ENCODE measurements at regions not wholly inside any gene's neighbourhood (a gene's known extent, or its start where the extent isn't known, plus 50 kb on each side); places are given as distances from the start of the nearest gene placed in this dataset.

- no peak for DNase-seq (ENCODE audit: low spot score)
These were observed 459.5 kb upstream of the KLF4 start for GRCh38 chr9:107949061-107949460.

GRCh38 chr9:107948601-107949000 is 459.0 kb upstream of the KLF4 start:
- DNase-seq (ENCODE audit: low spot score), result no peak

GRCh38 chr9:107948086-107948485 is 458.5 kb upstream of the KLF4 start:
- no peak for DNase-seq (ENCODE audit: low spot score)

- DNase-seq (ENCODE audit: low spot score), result no peak
These were observed 457.0 kb upstream of the KLF4 start for GRCh38 chr9:107946364-107947141.

- DNase-seq (ENCODE audit: low spot score), result no peak
These were observed 456.4 kb upstream of the KLF4 start for GRCh38 chr9:107945961-107946360.

GRCh38 chr9:107945493-107945892 is 455.9 kb upstream of the KLF4 start:
- no peak for DNase-seq (ENCODE audit: low spot score)

- DNase-seq (ENCODE audit: low spot score), result no peak
These were observed 454.8 kb upstream of the KLF4 start for GRCh38 chr9:107944387-107944786.

GRCh38 chr9:107943901-107944300 is 454.3 kb upstream of the KLF4 start:
- no peak for DNase-seq (ENCODE audit: low spot score)

- DNase-seq (ENCODE audit: low spot score), result no peak
These were observed 453.3 kb upstream of the KLF4 start for GRCh38 chr9:107942856-107943255.

GRCh38 chr9:107942291-107942690 is 452.7 kb upstream of the KLF4 start:
- DNase-seq (ENCODE audit: low spot score), result no peak

- DNase-seq (ENCODE audit: low spot score), result no peak
These were observed 451.3 kb upstream of the KLF4 start for GRCh38 chr9:107940616-107941595.

- DNase-seq (ENCODE audit: low spot score), result no peak
These were observed 449.3 kb upstream of the KLF4 start for GRCh38 chr9:107938801-107939386.

GRCh38 chr9:107935931-107936330 is 446.4 kb upstream of the KLF4 start:
- DNase-seq (ENCODE audit: low spot score), result no peak

- DNase-seq (ENCODE audit: low spot score), result no peak
These were observed 443.9 kb upstream of the KLF4 start for GRCh38 chr9:107933516-107933915.

- no peak for DNase-seq (ENCODE audit: low spot score)
These were observed 443.5 kb upstream of the KLF4 start for GRCh38 chr9:107933097-107933496.

- no peak for DNase-seq (ENCODE audit: low spot score)
These were observed 443.0 kb upstream of the KLF4 start for GRCh38 chr9:107932601-107933000.

- DNase-seq (ENCODE audit: low spot score), result no peak
These were observed 442.5 kb upstream of the KLF4 start for GRCh38 chr9:107932046-107932445.

- no peak for DNase-seq (ENCODE audit: low spot score)
These were observed 441.6 kb upstream of the KLF4 start for GRCh38 chr9:107931071-107931715.

- DNase-seq (ENCODE audit: low spot score), result peak; percentile 60
These were observed 439.9 kb upstream of the KLF4 start for GRCh38 chr9:107929443-107929842.

GRCh38 chr9:107928701-107929371 is 439.3 kb upstream of the KLF4 start:
- no peak for DNase-seq (ENCODE audit: low spot score)

- no peak for DNase-seq (ENCODE audit: low spot score)
These were observed 437.7 kb upstream of the KLF4 start for GRCh38 chr9:107927276-107927675.
